GM12873 (cell line): ENCODE measurements at regions not wholly inside any gene's neighbourhood (a gene's known extent, or its start where the extent isn't known, plus 50 kb on each side); places are given as distances from the start of the nearest gene placed in this dataset.

Source experiments
- CTCF ChIP-seq: IDR thresholded peaks from 2 replicates; pipeline ENCODE4 v1.5.1; 2012; ENCODE audit warnings: low read depth, mild to moderate bottlenecking, moderate library complexity, low read length, control low read depth; ENCODE audit not compliant: insufficient read depth; ENCODE audit errors: missing control alignments

- TF ChIP-seq CTCF, result no peak
These were observed 439.0 kb downstream of the CSNK1G3 start for GRCh38 chr5:123950701-123951581.

DNA sequence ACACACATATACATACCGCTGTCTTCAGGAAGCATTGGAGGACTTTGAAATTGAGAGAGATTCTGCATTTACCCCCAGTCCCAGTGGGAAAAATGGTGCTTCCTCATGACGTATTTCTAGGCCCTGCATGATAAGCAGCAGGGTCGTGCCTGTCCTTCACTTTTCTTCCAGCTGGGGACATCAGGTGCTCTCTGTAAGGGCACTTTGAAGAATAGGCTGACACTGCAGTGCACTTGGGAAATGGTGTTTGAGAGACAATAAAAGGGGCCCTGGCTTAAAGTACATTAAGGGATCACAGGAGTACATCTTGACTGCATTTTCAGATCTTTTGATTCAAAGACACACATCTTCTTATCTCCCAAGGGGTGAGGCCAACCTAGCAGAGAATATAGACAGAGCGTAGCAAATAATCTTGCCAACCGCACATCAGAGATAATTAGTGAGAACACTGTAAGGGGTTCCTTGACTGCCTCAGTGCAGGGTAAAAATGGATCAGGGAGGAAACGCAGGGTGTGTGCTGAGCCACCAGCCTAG is 437.9 kb downstream of the CSNK1G3 start:
- TF ChIP-seq CTCF, result no peak

- TF ChIP-seq CTCF, result no peak
These were observed 437.2 kb downstream of the CSNK1G3 start for GRCh38 chr5:123949043-123949804.

DNA sequence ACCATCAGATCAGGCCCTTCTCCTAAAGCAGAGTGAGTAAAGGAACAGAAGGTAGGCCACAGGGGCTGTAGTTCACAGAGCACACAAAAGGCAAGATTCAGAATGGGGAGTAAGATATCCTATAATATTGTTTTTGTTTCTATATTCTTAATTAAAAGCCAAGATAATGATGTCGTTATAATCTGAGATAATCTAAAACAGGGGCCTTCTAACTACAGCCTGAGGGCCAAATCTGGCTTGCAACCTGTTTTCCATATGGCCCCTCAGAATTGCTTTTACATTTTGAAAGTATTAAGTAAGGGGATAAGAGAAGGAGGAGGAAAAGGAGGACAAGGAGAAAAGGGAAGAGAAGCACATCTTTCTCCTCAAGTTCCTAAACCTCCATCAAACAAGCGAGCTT is 435.8 kb downstream of the CSNK1G3 start:
- TF ChIP-seq CTCF, result no peak

- no peak for TF ChIP-seq CTCF
These were observed 433.6 kb downstream of the CSNK1G3 start for GRCh38 chr5:123945548-123945947.

DNA sequence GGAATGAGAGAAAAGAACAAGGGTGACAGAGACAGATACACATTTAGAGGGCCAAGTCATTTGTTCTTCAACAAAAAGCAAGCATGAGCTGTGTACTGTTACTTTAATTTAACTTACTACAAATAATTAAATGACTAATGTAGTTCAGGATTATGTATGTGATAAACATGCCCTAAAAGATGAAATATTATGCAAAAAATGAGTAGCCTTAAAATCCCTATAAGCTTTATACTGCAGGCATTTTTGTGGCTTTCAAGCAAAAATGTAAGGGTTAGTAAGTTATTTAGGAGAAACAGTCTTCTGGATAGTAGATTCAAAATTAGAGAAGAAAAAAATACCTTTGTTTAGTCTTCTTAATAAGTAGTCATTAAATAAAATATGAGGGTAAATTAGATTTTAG is 431.2 kb downstream of the CSNK1G3 start:
- TF ChIP-seq CTCF, result no peak

- TF ChIP-seq CTCF, result no peak
These were observed 428.4 kb downstream of the CSNK1G3 start for GRCh38 chr5:123940416-123940815.
